ENCODE measurements at regions not wholly inside any gene's neighbourhood (a gene's known extent, or its start where the extent isn't known, plus 50 kb on each side); places are given as distances from the start of the nearest gene placed in this dataset.

DNA sequence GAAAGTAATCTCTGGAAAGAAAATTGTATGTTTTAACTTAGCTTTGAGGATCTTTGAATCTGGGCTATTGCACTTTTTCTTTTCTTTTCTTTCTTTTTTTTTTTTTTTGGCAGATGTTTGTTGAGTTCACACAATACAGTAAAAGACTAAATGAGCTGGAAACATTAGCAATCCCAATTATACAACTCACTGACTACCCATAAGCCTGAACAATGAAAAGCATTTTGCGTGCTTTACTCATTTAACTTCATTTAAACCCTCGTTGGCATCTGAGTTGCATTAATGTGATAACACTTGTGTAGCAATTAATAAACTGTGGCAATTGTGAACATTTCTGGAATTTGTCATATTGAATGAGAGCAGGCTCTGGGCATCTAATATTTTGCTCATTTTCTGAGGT is 269.4 kb upstream of the RBMS3 start:
- BruUV-seq (replicated peaks), result no TSS peak
- DNase-seq (ENCODE audit: low spot score), result no peak
- no peaks in the 10 kb centered on the region for H3K79me2 ChIP-seq (ENCODE audit: insufficient read depth, low read depth, low read length)
- ChIA-PET CTCF (ENCODE audit: unreplicated experiment) (no interaction called here), POLR2A (no interaction called here)
- H3K4me1 ChIP-seq (ENCODE audit: insufficient read depth, low read length, poor library complexity, severe bottlenecking), result no peaks in the 10 kb centered on the region
- intact Hi-C loops (cut with micrococcal nuclease; ENCODE audit: unreplicated experiment), result no loop called here
- no peaks in the 10 kb centered on the region for H3K9me2 ChIP-seq (ENCODE audit: insufficient read depth, low read length)
- H3K36me3 ChIP-seq (ENCODE audit: insufficient read depth, low read length), result no peaks in the 10 kb centered on the region
- H2AFZ ChIP-seq (ENCODE audit: low read length), result no peak overlapping the region
- H4K20me1 ChIP-seq (ENCODE audit: insufficient read depth, low read length), result no peaks in the 10 kb centered on the region
- H3K27ac ChIP-seq (ENCODE audit: low read depth, low read length, poor library complexity, severe bottlenecking), result no peak overlapping the region
- no peaks in the 10 kb centered on the region for H3K9me3 ChIP-seq (ENCODE audit: low read length)
- no peak for TF ChIP-seq EZH2phosphoT487 (IDR thresholded peaks at IDR 0.05; ENCODE audit: borderline replicate concordance, low read depth, low read length)
- TF ChIP-seq, protein P1, sequence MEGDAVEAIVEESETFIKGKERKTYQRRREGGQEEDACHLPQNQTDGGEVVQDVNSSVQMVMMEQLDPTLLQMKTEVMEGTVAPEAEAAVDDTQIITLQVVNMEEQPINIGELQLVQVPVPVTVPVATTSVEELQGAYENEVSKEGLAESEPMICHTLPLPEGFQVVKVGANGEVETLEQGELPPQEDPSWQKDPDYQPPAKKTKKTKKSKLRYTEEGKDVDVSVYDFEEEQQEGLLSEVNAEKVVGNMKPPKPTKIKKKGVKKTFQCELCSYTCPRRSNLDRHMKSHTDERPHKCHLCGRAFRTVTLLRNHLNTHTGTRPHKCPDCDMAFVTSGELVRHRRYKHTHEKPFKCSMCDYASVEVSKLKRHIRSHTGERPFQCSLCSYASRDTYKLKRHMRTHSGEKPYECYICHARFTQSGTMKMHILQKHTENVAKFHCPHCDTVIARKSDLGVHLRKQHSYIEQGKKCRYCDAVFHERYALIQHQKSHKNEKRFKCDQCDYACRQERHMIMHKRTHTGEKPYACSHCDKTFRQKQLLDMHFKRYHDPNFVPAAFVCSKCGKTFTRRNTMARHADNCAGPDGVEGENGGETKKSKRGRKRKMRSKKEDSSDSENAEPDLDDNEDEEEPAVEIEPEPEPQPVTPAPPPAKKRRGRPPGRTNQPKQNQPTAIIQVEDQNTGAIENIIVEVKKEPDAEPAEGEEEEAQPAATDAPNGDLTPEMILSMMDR (conservative IDR thresholded peaks at IDR 0.05; ENCODE audit: low read length), result no peak
- H3K4me2 ChIP-seq (ENCODE audit: low read length), result no peak overlapping the region
- no peak overlapping the region for H3K4me3 ChIP-seq (ENCODE audit: low read depth, low read length, poor library complexity, severe bottlenecking)

DNA sequence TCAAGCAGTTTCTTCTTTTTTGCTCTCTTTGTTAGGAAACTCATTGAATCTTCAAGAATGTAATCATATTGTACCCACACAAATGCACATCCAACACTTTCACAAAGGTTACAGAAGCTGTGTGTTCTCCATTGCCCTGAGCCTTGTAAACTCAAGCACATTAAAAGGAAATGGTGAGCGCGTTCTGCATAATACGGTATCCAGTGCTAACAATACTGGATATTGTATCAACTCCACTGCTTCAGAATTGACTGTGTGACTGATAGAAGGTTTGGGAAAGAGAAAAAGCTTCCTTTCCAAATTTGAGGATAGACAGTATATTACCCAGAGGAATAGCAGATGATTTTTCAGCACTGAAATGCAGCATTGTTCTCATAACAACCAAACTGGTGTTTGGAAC is 268.9 kb upstream of the RBMS3 start:
- no TSS peak for BruUV-seq (replicated peaks)

DNA sequence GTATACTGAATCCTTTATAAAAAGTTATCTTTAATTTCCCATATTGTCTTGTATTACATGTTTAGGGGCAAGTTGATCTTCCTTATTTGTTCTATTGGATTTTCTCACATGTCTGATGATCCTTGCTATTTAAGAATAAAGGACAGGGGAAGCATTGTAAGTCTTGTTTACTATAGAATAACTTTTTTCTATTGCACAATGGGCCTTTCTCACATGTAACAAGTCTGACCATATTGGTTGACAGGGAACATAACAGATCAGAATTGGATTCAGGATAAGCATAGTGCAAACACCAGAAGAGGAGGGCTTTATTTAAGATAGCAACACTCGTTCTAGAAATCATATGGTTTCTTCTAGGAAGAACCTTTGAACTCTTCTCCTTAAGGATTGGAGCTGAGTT is 257.9 kb upstream of the RBMS3 start:
- H2AFZ ChIP-seq (ENCODE audit: low read length), result no peak overlapping the region
- no peak overlapping the region for H3K4me2 ChIP-seq (ENCODE audit: low read length)
- TF ChIP-seq, protein P1 (conservative IDR thresholded peaks at IDR 0.05; ENCODE audit: low read length), result no peak
- TF ChIP-seq EZH2phosphoT487 (IDR thresholded peaks at IDR 0.05; ENCODE audit: borderline replicate concordance, low read depth, low read length), result no peak
- no peak for DNase-seq (ENCODE audit: low spot score)
- H3K9me3 ChIP-seq (ENCODE audit: low read length), result no peaks in the 10 kb centered on the region
- H3K79me2 ChIP-seq (ENCODE audit: insufficient read depth, low read depth, low read length), result no peaks in the 10 kb centered on the region
- H4K20me1 ChIP-seq (ENCODE audit: insufficient read depth, low read length), result no peaks in the 10 kb centered on the region
- POLR2A ChIA-PET, result no interaction called here
- CTCF ChIA-PET (ENCODE audit: unreplicated experiment), result no interaction called here
- H3K4me3 ChIP-seq (ENCODE audit: low read depth, low read length, poor library complexity, severe bottlenecking), result no peak overlapping the region
- no peaks in the 10 kb centered on the region for H3K9me2 ChIP-seq (ENCODE audit: insufficient read depth, low read length)
- no peak overlapping the region for H3K27ac ChIP-seq (ENCODE audit: low read depth, low read length, poor library complexity, severe bottlenecking)
- BruUV-seq (replicated peaks), result no TSS peak
- H3K4me1 ChIP-seq (ENCODE audit: insufficient read depth, low read length, poor library complexity, severe bottlenecking), result no peaks in the 10 kb centered on the region
- H3K36me3 ChIP-seq (ENCODE audit: insufficient read depth, low read length), result no peaks in the 10 kb centered on the region
- intact Hi-C loops (cut with micrococcal nuclease; ENCODE audit: unreplicated experiment), result no loop called here

More for the DNA sequence above, 268.9 kb upstream of the RBMS3 start:
- H3K4me3 ChIP-seq (ENCODE audit: low read depth, low read length, poor library complexity, severe bottlenecking), result no peak overlapping the region
- no peaks in the 10 kb centered on the region for H3K9me2 ChIP-seq (ENCODE audit: insufficient read depth, low read length)
- no peak for DNase-seq (ENCODE audit: low spot score)
- no peaks in the 10 kb centered on the region for H3K9me3 ChIP-seq (ENCODE audit: low read length)
- no peak overlapping the region for H3K4me2 ChIP-seq (ENCODE audit: low read length)
- intact Hi-C loops (cut with micrococcal nuclease; ENCODE audit: unreplicated experiment), result no loop called here
- no peaks in the 10 kb centered on the region for H3K4me1 ChIP-seq (ENCODE audit: insufficient read depth, low read length, poor library complexity, severe bottlenecking)
- H3K79me2 ChIP-seq (ENCODE audit: insufficient read depth, low read depth, low read length), result no peaks in the 10 kb centered on the region
- TF ChIP-seq, protein P1 (conservative IDR thresholded peaks at IDR 0.05; ENCODE audit: low read length), result no peak
- TF ChIP-seq EZH2phosphoT487 (IDR thresholded peaks at IDR 0.05; ENCODE audit: borderline replicate concordance, low read depth, low read length), result no peak
- ChIA-PET POLR2A (interaction anchor here (0.5 kb wide), 1 partner anchor 1100 kb away, joined by 3 read pairs; no protein-coding TSS in a partner anchor), CTCF (ENCODE audit: unreplicated experiment) (no interaction called here)
- no peaks in the 10 kb centered on the region for H3K36me3 ChIP-seq (ENCODE audit: insufficient read depth, low read length)
- H3K27ac ChIP-seq (ENCODE audit: low read depth, low read length, poor library complexity, severe bottlenecking), result no peak overlapping the region
- no peak overlapping the region for H2AFZ ChIP-seq (ENCODE audit: low read length)
- no peaks in the 10 kb centered on the region for H4K20me1 ChIP-seq (ENCODE audit: insufficient read depth, low read length)

All from OCI-LY7 (cell line).